ENCODE measurements at regions not wholly inside any gene's neighbourhood (a gene's known extent, or its start where the extent isn't known, plus 50 kb on each side); places are given as distances from the start of the nearest gene placed in this dataset.

DNA sequence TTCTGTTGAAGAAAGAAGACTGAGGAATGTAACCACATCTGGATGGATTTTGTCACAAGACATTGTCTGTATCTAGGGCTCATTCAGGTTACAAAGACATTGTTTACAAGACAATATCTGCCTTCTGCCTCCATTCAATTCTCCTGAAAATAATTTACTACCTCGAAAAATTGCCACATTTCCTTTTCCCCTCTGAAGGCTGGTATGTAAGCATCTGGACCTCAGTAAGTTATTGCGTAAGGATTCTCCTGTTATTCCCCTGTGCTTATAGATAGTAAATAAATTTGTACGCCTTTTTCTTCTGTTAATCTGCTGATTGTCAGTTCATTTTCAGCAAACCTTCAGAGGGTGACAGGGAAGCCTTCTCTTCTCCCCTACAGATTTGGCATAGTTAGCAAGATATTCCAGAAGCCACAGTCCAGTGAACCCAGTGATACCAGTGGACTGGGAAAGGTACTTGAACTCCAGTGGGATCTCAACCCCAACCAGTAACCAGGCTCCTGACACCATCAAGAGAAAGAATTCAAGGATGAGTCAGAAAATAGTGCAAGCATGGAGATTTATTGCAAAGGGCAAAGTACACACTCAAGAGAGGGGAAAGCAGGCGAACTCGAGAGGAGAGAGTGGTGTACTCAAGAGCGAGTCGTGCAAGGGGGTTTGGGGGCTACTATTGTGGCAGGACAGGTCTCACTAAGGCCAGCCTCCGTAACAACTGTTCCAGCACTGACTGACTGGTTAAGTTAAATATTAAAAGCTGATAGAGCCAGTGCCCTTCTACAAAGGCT is 706.9 kb upstream of the GHITM start:
- TF ChIP-seq, protein P1, sequence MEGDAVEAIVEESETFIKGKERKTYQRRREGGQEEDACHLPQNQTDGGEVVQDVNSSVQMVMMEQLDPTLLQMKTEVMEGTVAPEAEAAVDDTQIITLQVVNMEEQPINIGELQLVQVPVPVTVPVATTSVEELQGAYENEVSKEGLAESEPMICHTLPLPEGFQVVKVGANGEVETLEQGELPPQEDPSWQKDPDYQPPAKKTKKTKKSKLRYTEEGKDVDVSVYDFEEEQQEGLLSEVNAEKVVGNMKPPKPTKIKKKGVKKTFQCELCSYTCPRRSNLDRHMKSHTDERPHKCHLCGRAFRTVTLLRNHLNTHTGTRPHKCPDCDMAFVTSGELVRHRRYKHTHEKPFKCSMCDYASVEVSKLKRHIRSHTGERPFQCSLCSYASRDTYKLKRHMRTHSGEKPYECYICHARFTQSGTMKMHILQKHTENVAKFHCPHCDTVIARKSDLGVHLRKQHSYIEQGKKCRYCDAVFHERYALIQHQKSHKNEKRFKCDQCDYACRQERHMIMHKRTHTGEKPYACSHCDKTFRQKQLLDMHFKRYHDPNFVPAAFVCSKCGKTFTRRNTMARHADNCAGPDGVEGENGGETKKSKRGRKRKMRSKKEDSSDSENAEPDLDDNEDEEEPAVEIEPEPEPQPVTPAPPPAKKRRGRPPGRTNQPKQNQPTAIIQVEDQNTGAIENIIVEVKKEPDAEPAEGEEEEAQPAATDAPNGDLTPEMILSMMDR (IDR thresholded peaks at IDR 0.05; ENCODE audit: partially characterized antibody, unreplicated experiment), result no peak
- Mint-ChIP-seq H3K9me3 (ENCODE audit: unreplicated experiment) (no peaks in the 10 kb centered on the region), H3K27me3 (ENCODE audit: unreplicated experiment) (peaks cover 3% of the 10 kb centered on the region), H3K36me3 (ENCODE audit: unreplicated experiment) (peaks cover 11% of the 10 kb centered on the region), H3K27ac (ENCODE audit: unreplicated experiment) (no peak overlapping the region), H3K4me3 (ENCODE audit: unreplicated experiment) (no peak overlapping the region), H3K4me1 (ENCODE audit: low read depth, unreplicated experiment) (no peaks in the 10 kb centered on the region)
- no peak for DNase-seq

- Mint-ChIP-seq H3K27ac (ENCODE audit: unreplicated experiment) (no peak overlapping the region), H3K4me3 (ENCODE audit: unreplicated experiment) (no peak overlapping the region), H3K9me3 (ENCODE audit: unreplicated experiment) (no peaks in the 10 kb centered on the region), H3K27me3 (ENCODE audit: unreplicated experiment) (peaks cover 3% of the 10 kb centered on the region), H3K36me3 (ENCODE audit: unreplicated experiment) (peaks cover 11% of the 10 kb centered on the region), H3K4me1 (ENCODE audit: low read depth, unreplicated experiment) (no peaks in the 10 kb centered on the region)
- TF ChIP-seq, protein P1 (IDR thresholded peaks at IDR 0.05; ENCODE audit: partially characterized antibody, unreplicated experiment), result no peak
- no peak for DNase-seq
These were observed 705.6 kb upstream of the GHITM start for GRCh38 chr10:83433705-83434104.

DNA sequence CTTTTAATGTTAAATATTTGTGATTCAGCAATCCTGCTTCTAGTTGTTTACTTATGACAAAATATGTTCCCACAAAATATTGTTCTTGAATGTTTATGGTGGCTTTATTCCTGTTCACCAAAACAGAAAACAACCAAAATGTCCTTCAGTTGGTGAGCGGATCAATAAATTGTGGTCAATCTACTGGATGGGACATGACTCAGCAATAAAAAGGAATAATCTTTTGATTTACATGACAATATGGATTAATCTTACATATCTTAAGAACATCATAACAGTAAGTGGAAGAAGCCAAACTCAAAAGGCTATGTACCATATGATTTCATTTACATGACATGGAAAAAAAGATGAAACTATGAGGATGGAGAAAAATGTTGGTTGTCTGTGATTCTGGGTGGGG is 691.3 kb upstream of the GHITM start:
- H3K4me1 Mint-ChIP-seq (ENCODE audit: low read depth, unreplicated experiment), result no peaks in the 10 kb centered on the region
- DNase-seq, result no peak
- TF ChIP-seq, protein P1 (IDR thresholded peaks at IDR 0.05; ENCODE audit: partially characterized antibody, unreplicated experiment), result no peak
- peaks cover 4% of the 10 kb centered on the region for H3K9me3 Mint-ChIP-seq (ENCODE audit: unreplicated experiment)
- peaks cover 2% of the 10 kb centered on the region for H3K27me3 Mint-ChIP-seq (ENCODE audit: unreplicated experiment)
- H3K4me3 Mint-ChIP-seq (ENCODE audit: unreplicated experiment), result no peak overlapping the region
- no peak overlapping the region for H3K27ac Mint-ChIP-seq (ENCODE audit: unreplicated experiment)
- H3K36me3 Mint-ChIP-seq (ENCODE audit: unreplicated experiment), result no peaks in the 10 kb centered on the region

- TF ChIP-seq, protein P1 (IDR thresholded peaks at IDR 0.05; ENCODE audit: partially characterized antibody, unreplicated experiment), result no peak
- Mint-ChIP-seq H3K4me1 (ENCODE audit: low read depth, unreplicated experiment) (no peaks in the 10 kb centered on the region), H3K27ac (ENCODE audit: unreplicated experiment) (no peak overlapping the region), H3K4me3 (ENCODE audit: unreplicated experiment) (no peak overlapping the region), H3K36me3 (ENCODE audit: unreplicated experiment) (no peaks in the 10 kb centered on the region), H3K27me3 (ENCODE audit: unreplicated experiment) (no peaks in the 10 kb centered on the region), H3K9me3 (ENCODE audit: unreplicated experiment) (no peaks in the 10 kb centered on the region)
- no peak for DNase-seq
These were observed 680.7 kb upstream of the GHITM start for GRCh38 chr10:83458611-83459010.

DNA sequence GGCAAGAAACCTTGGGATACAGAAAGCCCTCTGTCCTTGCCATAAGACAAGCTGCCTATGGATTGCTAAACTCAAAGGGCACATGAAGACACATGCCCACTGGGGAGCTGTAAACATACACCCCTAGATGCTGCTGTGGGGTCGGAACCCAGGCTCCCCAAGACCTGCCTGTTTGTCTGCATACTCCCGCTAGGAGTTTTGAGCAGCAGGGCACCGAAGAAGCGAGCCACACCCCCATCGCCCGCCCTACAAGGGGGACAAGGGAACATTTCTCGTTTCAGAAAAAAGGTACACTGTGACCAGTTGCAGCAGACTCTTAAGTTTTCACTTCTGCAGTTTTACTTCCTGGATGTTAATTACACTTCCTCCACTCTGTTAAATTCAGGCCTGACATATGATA is 680.2 kb upstream of the GHITM start:
- Mint-ChIP-seq H3K27me3 (ENCODE audit: unreplicated experiment) (no peaks in the 10 kb centered on the region), H3K36me3 (ENCODE audit: unreplicated experiment) (no peaks in the 10 kb centered on the region), H3K4me3 (ENCODE audit: unreplicated experiment) (no peak overlapping the region), H3K4me1 (ENCODE audit: low read depth, unreplicated experiment) (no peaks in the 10 kb centered on the region), H3K9me3 (ENCODE audit: unreplicated experiment) (no peaks in the 10 kb centered on the region), H3K27ac (ENCODE audit: unreplicated experiment) (no peak overlapping the region)
- TF ChIP-seq, protein P1 (IDR thresholded peaks at IDR 0.05; ENCODE audit: partially characterized antibody, unreplicated experiment), result no peak
- DNase-seq, result no peak

Data from glutamatergic neuron (in vitro differentiated cells).